ENCODE measurements at regions not wholly inside any gene's neighbourhood (a gene's known extent, or its start where the extent isn't known, plus 50 kb on each side); places are given as distances from the start of the nearest gene placed in this dataset.

GRCh38 chr7:41199136-41199535 is 503.8 kb downstream of the INHBA start:
- no peaks in the 10 kb centered on the region for H3K9me3 ChIP-seq
- no peaks in the 10 kb centered on the region for H3K4me1 ChIP-seq (ENCODE audit: control insufficient read depth in 1 of 2, insufficient read depth in 1 of 2, low read depth in 1 of 2, low read length in 1 of 2)
- no peak for TF ChIP-seq CTCF (IDR thresholded peaks at IDR 0.05)
- no peak overlapping the region for H3K27ac ChIP-seq
- no peaks in the 10 kb centered on the region for H3K27me3 ChIP-seq
- H3K4me3 ChIP-seq (ENCODE audit: low read depth in 1 of 2, low read length in 1 of 2): no peak overlapping the region
- H3K36me3 ChIP-seq: no peaks in the 10 kb centered on the region

- Histone ChIP-seq H3K27ac (no peak overlapping the region), H3K9me3 (no peaks in the 10 kb centered on the region), H3K4me3 (ENCODE audit: low read depth in 1 of 2, low read length in 1 of 2) (no peak overlapping the region), H3K27me3 (no peaks in the 10 kb centered on the region), H3K4me1 (ENCODE audit: control insufficient read depth in 1 of 2, insufficient read depth in 1 of 2, low read depth in 1 of 2, low read length in 1 of 2) (no peaks in the 10 kb centered on the region), H3K36me3 (no peaks in the 10 kb centered on the region)
- TF ChIP-seq CTCF (IDR thresholded peaks at IDR 0.05): no peak
Observed at GRCh38 chr7:41198502-41198901, 504.4 kb downstream of the INHBA start.

GRCh38 chr7:41197769-41198168 is 505.1 kb downstream of the INHBA start:
- Histone ChIP-seq H3K27me3 (no peaks in the 10 kb centered on the region), H3K9me3 (no peaks in the 10 kb centered on the region), H3K4me3 (ENCODE audit: low read depth in 1 of 2, low read length in 1 of 2) (no peak overlapping the region), H3K36me3 (no peaks in the 10 kb centered on the region), H3K27ac (no peak overlapping the region), H3K4me1 (ENCODE audit: control insufficient read depth in 1 of 2, insufficient read depth in 1 of 2, low read depth in 1 of 2, low read length in 1 of 2) (no peaks in the 10 kb centered on the region)
- no peak for TF ChIP-seq CTCF (IDR thresholded peaks at IDR 0.05)

GRCh38 chr7:41193738-41194282 is 509.1 kb downstream of the INHBA start:
- H3K4me3 ChIP-seq (ENCODE audit: low read depth in 1 of 2, low read length in 1 of 2): no peak overlapping the region
- H3K36me3 ChIP-seq: no peaks in the 10 kb centered on the region
- TF ChIP-seq CTCF (IDR thresholded peaks at IDR 0.05): no peak

DNA sequence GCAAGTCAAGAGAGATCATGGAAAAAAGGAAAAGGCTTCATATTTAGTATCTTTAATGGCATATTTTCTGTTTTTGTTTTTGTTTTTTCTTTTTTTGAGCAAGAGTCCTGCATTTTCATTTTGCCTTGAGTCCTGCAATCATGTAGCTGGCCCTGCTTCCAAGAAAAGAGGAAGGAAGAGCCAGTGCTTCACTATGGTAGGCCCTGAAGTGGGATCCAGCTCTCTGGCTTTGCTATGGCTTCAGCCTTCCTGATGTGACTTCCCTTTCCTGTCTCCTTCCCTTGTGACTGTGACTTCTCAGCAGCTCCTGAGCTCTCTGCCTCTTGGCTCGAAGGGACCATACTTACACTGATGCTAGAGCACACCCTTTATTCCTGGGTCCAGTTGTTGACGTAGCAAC is 512.3 kb downstream of the INHBA start:
- Histone ChIP-seq H3K4me3 (ENCODE audit: low read depth in 1 of 2, low read length in 1 of 2) (no peak overlapping the region), H3K27me3 (no peaks in the 10 kb centered on the region), H3K27ac (no peak overlapping the region), H3K9me3 (no peaks in the 10 kb centered on the region), H3K36me3 (no peaks in the 10 kb centered on the region), H3K4me1 (ENCODE audit: control insufficient read depth in 1 of 2, insufficient read depth in 1 of 2, low read depth in 1 of 2, low read length in 1 of 2) (no peaks in the 10 kb centered on the region)
- no peak for TF ChIP-seq CTCF (IDR thresholded peaks at IDR 0.05)

More at GRCh38 chr7:41193738-41194282, 509.1 kb downstream of the INHBA start:
- no peaks in the 10 kb centered on the region for H3K9me3 ChIP-seq
- no peaks in the 10 kb centered on the region for H3K4me1 ChIP-seq (ENCODE audit: control insufficient read depth in 1 of 2, insufficient read depth in 1 of 2, low read depth in 1 of 2, low read length in 1 of 2)
- no peak overlapping the region for H3K27ac ChIP-seq
- no peaks in the 10 kb centered on the region for H3K27me3 ChIP-seq

DNA sequence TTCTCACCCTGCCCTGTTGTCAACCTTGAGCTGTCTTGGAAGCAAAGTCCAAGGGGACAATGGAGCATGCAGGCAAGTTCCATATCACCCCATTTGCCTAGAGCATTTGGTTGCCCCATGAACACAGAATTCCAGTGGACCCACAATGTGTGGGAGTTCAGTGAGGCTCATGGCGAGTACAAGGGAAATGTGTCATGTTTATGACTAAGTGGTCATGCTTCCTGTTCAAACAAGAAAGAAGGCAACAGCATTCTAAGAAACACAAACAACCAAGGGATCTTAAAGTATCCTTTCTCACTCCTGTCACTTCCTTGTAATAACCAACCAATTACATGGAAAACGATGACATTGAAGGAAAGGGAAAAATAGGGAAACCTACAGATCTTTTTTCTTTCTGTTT is 513.0 kb downstream of the INHBA start:
- H3K4me1 ChIP-seq (ENCODE audit: control insufficient read depth in 1 of 2, insufficient read depth in 1 of 2, low read depth in 1 of 2, low read length in 1 of 2): no peaks in the 10 kb centered on the region
- no peaks in the 10 kb centered on the region for H3K9me3 ChIP-seq
- no peak overlapping the region for H3K4me3 ChIP-seq (ENCODE audit: low read depth in 1 of 2, low read length in 1 of 2)
- no peak for TF ChIP-seq CTCF (IDR thresholded peaks at IDR 0.05)
- no peak overlapping the region for H3K27ac ChIP-seq
- no peaks in the 10 kb centered on the region for H3K36me3 ChIP-seq
- H3K27me3 ChIP-seq: no peaks in the 10 kb centered on the region
